ENCODE measurements at regions not wholly inside any gene's neighbourhood (a gene's known extent, or its start where the extent isn't known, plus 50 kb on each side); places are given as distances from the start of the nearest gene placed in this dataset.

DNA sequence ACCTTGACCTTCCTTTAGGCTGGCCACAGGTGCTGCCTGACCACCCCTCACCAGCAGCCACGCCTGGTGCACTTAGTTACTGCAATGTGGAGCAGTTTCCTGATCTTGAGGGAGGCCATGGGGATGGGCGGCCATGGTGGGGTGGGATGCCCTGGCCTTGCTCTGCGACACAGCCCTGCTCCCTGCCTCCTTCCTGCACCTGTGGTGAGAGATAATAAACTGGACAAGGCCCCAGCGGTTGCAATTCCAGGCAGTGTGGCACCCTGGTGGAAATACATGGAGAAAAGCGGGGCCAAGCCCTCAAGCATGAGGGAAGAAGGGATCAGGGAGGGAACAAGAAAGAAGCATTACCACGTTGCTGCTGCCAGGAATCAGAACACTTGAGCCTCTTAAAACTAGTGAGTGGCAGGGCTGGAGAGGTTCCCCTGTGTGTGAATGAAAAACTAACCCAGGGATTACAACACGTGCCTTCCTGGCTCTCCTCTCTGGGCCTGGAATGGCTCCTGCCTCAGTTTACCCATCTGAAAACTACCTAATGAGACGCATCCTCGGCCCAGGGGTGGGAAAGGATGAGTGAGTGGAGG lies 213.2 kb downstream of the LY86 start:
- no peak for TF ChIP-seq POLR2AphosphoS5 (IDR thresholded peaks at IDR 0.05; ENCODE audit: low read depth, low read length)
- TF ChIP-seq SIN3A (IDR thresholded peaks at IDR 0.05; ENCODE audit: borderline replicate concordance, insufficient read depth, low read length): no peak
- no peak for TF ChIP-seq TAF1 (IDR thresholded peaks at IDR 0.05; ENCODE audit: borderline replicate concordance, insufficient read depth, low read length)
- TF ChIP-seq, protein P1, sequence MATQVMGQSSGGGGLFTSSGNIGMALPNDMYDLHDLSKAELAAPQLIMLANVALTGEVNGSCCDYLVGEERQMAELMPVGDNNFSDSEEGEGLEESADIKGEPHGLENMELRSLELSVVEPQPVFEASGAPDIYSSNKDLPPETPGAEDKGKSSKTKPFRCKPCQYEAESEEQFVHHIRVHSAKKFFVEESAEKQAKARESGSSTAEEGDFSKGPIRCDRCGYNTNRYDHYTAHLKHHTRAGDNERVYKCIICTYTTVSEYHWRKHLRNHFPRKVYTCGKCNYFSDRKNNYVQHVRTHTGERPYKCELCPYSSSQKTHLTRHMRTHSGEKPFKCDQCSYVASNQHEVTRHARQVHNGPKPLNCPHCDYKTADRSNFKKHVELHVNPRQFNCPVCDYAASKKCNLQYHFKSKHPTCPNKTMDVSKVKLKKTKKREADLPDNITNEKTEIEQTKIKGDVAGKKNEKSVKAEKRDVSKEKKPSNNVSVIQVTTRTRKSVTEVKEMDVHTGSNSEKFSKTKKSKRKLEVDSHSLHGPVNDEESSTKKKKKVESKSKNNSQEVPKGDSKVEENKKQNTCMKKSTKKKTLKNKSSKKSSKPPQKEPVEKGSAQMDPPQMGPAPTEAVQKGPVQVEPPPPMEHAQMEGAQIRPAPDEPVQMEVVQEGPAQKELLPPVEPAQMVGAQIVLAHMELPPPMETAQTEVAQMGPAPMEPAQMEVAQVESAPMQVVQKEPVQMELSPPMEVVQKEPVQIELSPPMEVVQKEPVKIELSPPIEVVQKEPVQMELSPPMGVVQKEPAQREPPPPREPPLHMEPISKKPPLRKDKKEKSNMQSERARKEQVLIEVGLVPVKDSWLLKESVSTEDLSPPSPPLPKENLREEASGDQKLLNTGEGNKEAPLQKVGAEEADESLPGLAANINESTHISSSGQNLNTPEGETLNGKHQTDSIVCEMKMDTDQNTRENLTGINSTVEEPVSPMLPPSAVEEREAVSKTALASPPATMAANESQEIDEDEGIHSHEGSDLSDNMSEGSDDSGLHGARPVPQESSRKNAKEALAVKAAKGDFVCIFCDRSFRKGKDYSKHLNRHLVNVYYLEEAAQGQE (IDR thresholded peaks at IDR 0.05; ENCODE audit: insufficient read depth in 1 of 2, low read depth in 2 of 2, low read length in 2 of 2): no peak
